GM13977 (cell line): ENCODE measurements at regions not wholly inside any gene's neighbourhood (a gene's known extent, or its start where the extent isn't known, plus 50 kb on each side); places are given as distances from the start of the nearest gene placed in this dataset.

ENCODE experiments used
- DNase-seq: peaks from one replicate; pipeline ENCODE4 v3.0.0; 2012; ENCODE audit warnings: low spot score
- in situ Hi-C: fragments of 300-500 bp; cut with MboI; formaldehyde crosslinking; loops from one replicate; pipeline ENCODE4 v1.12.0; 2022; ENCODE audit warnings: low sequenced_read_pairs, low pct_unique_long_range_greater_than_20kb, mixed read lengths, inconsistent platforms; ENCODE audit not compliant: unreplicated experiment
- TF ChIP-seq, protein P1 (sequence below): IDR thresholded peaks from 2 replicates; pipeline ENCODE4 v1.5.1; 2012; ENCODE audit warnings: mild to moderate bottlenecking, control low read depth; ENCODE audit not compliant: insufficient read depth; ENCODE audit errors: extremely low read depth, missing control alignments

DNA sequence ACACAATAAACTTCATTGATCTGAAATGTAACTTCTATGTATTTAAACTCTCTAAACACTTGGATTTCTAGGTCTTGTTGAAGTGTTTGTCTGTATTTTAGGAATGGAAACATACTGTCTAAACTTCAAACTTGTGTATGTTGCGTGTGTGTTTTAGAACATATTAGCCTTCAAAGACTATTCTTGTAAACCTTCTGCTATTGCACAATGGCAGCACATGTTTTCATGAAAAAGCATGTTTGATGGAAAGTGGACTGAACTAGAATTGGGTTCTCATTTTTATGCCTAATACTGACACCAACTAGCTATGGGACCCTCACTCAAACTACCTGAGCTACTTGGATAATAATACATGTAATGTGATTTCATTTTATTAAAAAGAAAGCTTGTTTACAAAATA, 592.6 kb downstream of the IPMK start:
- TF ChIP-seq, protein P1, sequence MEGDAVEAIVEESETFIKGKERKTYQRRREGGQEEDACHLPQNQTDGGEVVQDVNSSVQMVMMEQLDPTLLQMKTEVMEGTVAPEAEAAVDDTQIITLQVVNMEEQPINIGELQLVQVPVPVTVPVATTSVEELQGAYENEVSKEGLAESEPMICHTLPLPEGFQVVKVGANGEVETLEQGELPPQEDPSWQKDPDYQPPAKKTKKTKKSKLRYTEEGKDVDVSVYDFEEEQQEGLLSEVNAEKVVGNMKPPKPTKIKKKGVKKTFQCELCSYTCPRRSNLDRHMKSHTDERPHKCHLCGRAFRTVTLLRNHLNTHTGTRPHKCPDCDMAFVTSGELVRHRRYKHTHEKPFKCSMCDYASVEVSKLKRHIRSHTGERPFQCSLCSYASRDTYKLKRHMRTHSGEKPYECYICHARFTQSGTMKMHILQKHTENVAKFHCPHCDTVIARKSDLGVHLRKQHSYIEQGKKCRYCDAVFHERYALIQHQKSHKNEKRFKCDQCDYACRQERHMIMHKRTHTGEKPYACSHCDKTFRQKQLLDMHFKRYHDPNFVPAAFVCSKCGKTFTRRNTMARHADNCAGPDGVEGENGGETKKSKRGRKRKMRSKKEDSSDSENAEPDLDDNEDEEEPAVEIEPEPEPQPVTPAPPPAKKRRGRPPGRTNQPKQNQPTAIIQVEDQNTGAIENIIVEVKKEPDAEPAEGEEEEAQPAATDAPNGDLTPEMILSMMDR, result no peak
- in situ Hi-C loops, result no loop called here
- no peak for DNase-seq

DNA sequence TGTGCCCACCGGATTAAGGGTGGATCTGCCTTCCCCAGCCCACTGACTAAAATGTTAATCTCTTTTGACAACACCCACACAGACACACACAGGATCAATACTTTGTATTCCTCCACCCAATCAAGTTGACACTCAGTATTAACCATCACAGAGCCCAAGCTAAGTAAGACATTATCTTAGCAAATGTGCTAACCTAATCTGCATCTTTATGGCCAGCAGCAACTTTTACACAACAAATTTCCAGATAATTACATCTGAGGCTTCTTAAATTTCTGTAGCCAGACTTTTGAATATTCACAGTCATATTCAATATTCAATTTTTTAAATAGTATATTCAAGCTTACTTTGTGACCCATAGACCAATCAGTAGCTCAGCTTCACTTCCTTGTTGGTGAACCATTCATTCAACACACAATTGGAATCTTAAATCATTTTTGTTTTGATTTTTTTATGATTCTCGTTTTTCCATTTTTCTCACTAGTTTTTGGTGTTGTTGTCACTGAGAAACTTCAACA, 594.2 kb downstream of the IPMK start:
- TF ChIP-seq, protein P1, result no peak
- DNase-seq, result no peak
- in situ Hi-C loops, result no loop called here

GRCh38 chr10:57664815-57665214, 602.9 kb downstream of the IPMK start:
- TF ChIP-seq, protein P1, result no peak
- in situ Hi-C loops, result no loop called here
- no peak for DNase-seq

- no peak for DNase-seq
- TF ChIP-seq, protein P1, result no peak
- in situ Hi-C loops, result no loop called here
Observed at GRCh38 chr10:57663401-57663800, 604.3 kb downstream of the IPMK start.

- in situ Hi-C loops, result no loop called here
- TF ChIP-seq, protein P1, result no peak
- DNase-seq, result no peak
Observed at GRCh38 chr10:57661206-57661605, 606.5 kb downstream of the IPMK start.

- in situ Hi-C loops, result no loop called here
- peak; percentile 29 for DNase-seq
- TF ChIP-seq, protein P1, result peak; percentile 92
Observed at GRCh38 chr10:57657164-57657765, 610.4 kb downstream of the IPMK start.
